CD4-positive, alpha-beta T cell treated with Interleukin-4 for 4 hours (primary cell): ENCODE measurements at regions not wholly inside any gene's neighbourhood (a gene's known extent, or its start where the extent isn't known, plus 50 kb on each side); places are given as distances from the start of the nearest gene placed in this dataset.

Experiments used
- DNase-seq: peaks from one replicate; pipeline ENCODE4 v3.0.0-alpha.2; 2020

DNA sequence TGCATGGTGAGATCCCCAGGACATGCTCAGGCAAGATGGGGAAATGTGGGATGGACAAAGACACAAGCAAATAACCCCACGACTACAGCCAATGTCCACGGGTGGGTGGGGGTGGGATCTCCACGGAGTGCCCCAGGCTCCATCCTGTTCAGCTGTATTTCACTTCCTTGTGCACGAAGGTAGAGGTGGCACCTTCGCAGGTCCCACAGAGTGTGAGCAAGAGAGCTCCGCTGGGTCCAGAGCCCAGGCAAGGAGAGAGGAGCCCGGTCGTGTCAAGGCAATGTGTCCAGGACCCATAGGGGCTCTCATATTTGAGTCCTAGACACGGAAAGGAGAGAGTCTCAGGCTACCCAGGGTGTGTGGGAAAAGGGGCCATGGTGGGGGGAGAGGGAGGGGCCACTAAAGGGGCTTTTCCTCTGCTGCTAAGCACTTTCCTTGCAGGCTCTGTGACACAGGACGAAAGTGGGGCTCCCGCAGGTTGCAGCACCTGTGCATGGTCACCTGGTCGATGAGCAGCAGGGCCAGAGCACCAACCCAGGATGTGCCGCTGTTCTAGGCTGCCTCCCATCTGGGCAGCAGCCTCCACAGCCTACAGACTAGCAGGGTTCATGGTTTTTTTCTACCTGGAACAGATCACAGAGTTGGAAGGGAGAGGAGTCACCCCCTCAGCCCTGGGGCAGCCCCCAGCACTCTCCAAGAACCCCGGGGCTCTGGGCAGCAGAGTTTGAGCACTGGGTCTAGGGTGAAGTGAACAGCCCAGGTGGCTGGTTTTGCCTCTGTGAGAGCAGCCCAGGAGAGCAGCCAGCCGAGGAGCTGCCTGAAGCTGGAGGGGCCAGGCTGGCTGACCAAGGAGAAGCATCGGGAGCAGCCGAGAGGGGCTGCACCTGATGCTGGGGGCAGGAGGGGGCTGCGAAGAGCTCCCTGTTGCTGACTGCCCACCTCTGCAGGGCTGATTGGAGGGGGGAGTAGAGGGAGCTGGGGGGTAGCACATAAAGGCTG is 100.7 kb upstream of the MVB12B start:
- DNase-seq = no peak

DNA sequence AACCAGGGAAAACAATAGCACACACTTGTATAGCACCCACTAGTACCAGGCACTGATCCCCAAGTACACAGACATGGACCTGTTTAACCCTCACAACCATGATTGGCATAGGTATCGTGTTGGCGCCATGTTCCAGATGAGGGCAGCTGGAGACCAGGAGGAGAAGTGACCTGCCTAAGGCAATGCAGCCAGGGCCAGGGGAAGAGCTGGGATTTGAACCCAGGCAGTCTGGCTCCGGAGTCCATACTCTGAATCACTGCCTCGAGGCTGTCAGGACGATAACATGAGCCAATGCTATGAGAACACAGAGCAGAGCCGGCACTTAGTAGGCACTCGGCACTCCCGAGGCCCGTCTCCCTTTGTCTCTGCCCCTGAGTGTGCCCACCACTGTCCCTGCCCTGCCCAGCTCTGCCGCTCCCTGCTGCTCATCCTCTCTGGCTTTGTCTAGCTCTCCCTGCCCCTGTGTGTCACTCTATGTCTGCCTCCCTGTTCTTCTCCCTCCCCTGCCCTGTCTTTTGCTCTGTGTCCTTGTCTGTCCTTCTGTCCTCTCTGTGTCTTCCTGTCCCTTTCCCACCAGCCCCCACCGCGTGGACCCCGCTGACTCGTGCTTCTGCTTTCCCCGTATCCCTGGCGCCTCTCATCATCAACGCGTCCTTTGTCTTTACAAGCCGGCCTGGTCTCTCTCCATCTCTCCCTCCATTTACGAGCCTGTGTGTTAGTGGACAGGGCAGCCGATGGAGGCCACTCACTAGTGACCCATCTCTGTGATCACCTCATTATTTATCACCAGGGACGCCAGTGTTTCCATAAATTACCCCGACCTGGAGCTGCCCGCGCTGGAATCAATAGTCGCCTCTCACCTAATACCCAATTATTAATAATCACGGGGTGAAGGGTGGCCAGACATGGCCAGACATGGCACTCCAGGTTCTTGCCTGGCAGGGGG is 99.4 kb upstream of the MVB12B start:
- DNase-seq = no peak

DNA sequence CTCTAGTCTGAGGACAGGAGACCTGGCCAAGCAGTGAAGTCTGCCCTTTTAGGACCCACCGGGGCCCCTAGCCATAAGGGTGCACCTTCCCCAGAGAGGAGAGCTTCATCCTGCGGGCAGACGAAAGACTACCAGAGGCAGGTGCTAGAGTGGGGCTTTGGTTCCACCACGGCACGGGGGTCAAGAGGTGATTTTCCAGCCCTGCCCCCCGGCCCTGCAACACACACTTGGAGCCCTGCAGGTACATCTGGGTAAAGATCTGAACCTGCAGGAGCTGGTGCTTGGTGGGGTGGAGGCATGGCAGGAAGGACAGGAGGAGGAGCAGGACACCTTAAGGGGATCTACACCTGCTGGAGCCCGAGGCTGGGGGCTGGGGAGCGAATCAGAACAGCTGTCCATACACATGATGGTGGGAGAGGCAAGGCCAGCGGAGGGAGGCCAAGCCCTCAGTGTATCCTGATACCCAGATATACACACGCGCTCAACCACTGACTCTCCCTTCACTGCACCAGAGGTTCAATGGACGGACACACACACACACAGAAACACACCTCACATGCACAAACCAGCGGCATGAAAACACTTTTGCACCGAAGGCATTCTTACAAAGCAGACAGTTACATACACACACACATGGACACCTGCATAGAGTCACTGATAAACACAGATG is 98.4 kb upstream of the MVB12B start:
- no peak for DNase-seq

DNA sequence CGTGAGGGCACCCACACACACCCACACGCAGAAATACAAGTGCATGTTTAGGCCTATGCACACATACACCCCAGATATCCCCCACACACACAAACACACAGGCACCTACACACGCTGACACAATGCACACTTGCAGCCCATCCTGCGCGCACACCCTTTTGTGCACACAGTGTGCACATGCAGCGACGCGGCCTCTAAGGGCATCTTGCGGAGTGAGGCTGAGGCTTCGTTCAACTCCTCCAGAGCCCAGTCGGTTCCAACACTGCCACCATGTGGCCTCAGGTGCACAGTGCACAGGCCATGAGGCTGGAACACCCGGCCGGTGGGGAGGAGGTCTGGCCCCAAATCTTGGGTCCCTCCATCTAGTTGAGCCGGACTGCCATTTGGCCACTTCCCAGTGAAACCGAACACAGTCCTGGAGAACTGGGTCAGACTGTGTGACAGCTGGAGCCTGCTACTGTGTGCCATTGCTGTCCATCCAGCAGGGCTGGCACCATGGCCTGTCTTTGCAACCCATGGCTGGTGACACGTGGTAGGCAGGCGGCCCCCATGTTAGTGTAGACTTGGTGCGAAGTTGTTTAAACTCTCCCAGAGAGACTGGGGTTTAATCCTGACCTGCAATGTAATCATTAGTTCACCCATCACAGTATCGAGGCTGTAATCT is 97.7 kb upstream of the MVB12B start:
- DNase-seq = peak; percentile 55

DNA sequence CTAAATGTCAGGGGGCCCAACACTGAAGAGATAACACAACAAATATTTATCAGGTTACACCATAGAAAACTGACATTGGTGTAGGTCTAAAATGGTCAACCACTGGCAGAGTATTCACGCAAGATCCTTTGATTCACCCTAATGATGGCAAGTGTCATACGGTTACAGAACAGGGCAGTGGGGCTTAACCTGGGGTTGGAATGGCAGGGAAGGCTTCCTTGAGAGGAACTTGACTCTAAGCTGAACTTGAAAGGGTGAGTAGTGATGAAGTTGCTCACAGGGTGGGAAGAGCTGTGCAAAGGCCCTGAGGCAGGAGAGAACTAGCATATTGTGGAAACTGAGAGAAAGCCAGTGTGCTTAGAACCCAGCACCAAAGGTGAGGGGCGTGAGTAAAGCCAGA is 97.1 kb upstream of the MVB12B start:
- DNase-seq = no peak

DNA sequence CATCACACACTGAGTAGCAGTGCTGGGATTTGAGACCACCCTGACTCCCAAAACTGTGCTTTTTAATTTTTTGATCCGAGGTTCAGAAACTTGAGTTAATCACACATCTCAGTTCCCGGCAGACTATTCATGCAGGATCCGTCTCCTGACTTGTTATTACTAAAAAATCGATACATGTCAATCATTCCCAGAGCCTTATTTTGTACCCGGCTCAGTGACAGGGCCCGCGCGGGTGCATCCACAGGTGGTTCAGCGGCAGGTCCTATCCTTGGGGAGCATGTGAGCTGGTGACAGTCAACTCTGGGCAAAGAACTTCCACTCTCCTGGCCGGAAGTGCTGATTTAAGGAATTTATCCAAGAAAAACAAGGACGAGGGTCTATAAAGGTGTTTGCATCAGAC is 95.9 kb upstream of the MVB12B start:
- DNase-seq = no peak

DNA sequence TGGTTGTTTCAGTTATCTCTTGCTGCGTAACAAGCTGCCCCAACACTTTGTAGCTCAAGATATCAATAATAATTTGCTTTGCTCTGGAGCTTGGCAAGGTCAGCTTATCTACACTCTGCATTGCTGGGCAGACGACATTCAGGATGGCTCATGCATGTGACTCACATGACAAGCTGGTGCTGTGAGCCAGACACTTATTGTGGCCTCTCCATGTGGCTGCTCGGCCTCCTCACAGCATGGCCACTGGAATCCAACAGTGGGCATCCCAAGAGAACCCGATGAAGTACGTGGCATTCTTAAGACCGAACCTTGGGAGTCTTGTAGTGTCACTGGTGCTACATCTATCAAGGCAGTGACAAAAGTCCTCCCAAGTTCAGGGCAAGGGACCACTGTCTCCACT is 94.2 kb upstream of the MVB12B start:
- no peak for DNase-seq

DNA sequence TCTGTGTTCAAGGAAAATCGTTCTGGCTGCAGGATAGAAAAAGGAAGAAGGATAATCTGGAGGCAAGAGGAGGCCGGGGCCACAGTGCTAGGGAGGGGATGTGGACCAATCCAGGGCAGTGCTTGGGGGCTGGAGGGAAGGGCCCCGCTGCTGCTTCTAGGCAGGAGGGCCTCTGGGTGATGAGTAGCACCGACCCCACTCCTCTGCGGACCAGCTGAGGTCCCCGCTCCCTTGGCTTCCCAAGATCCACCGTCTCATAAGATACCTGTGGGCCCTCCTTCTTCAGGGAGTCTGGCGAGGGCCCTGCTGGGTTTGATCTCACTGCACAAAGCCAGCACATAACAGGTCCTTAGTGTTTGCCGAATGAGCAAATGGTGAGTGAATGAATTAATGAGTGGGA is 93.5 kb upstream of the MVB12B start:
- DNase-seq = no peak

DNA sequence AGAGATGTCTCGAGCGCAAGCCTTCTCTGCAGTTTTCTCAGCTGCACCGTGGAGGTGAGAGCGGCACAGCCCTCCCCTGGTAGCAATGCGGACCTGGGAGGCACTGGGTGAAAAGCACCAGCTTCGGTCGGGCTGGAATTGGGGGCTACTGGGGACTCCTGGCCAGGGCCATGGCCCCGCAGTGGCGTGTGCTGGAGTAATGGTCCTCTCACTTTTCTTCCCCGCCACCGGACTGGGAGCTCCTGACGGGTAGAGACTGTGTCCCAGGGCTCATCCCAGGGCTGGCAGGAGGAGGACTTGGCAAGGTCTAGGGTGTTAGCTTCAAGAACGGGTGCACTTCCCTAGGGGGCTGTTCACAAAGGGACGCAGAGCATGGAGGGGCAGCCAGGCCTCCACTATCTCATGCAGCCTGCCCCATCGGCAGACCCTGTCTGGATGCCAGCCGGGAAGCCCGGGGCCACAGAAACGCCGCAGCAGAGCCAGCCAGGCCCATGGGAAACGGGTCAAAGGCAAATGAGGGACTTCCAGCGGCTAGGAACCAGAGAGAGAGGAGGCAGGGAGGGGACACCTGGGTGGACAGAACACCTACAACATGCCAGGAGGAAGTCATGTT is 92.6 kb upstream of the MVB12B start:
- no peak for DNase-seq

DNA sequence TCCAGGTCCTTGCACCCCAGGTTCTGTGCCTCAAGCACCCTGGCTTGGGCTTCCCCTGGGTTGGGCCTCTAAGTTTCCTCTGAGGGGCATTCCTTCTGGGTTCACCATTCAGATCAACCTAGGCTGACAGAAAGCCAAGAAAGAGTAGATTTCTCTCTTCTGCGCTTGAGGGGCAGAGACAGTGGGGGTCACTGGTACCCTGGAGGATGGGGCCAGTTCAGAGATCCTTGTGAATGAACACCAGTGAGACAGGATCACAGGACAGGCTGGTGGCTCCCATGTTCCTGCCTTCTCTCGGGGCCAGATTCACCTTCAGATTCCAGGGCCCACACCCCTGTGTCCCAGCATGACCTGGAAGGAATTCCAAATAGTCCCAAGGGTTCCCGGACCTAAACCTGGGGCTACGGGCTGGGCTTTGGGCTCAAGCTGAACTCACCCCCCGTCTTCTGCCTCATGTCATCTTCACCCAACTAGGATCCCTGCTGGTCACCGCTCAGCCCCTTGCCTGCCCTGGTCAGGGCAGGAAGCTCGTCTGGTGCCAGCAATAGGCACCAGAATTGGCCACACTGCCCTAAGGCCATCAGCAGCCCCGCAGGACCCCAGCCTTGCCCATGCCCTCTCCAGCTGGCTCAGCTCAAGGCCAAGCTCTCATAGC is 91.8 kb upstream of the MVB12B start:
- no peak for DNase-seq

DNA sequence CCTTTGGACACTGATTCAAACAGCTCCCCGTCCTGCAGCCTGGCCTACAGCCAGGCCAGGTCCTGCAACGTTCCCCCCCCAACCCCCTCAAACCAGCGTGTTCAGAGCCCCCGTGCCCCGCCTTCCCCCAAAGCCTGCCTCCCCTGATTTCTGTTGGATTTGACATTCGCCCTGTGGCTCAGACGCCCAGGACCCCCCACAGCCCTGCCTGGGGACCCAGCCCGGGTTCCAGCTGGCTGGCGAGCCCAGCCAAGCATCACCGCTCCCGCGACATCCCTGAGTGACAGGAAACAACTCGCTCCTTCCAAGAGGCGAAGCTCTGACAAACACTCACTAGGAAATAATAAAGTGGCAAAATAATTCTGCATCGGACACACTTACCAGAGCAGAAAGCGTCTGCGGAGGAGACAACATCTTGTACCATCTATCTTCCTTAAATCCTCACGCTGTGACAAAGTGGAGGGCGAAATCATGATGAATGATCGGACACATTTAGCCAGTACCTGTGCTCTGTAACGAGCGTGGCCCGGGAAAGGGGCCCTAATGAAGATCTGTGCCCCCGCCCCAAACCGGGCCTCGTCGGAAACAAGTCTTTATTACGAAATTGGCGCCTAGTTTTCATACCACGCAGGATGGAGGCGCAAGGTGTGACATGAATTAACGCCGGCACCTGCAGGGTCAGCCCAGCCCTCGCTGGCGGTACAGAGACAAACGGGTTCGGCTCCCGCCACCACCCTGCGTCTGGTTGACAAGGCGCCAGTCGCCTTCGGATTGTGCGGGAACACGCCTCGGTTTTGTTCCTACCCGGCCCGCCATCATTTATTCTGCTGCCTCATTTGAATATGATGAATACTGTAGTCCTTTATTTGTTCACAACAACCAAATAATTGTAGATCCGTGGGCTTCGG is 91.0 kb upstream of the MVB12B start:
- DNase-seq = no peak

DNA sequence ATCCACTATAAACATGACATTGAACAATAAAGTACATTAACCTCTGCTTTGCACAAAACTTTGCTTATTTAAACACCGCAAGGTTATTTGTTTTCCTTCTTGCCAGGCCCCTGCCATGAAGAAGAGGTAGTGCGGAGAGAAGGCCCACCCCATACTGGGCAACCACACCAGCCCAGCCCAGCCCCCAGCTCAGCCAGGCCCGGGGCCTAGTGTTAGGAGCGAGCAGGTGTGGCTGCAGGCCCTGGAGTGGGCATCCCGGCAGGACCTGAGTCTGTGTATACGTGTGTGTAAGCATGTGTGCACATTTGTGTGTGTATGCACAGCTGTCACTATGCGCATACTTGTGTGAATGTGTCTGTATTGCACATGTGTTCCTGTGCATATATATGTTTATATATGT is 90.4 kb upstream of the MVB12B start:
- no peak for DNase-seq

DNA sequence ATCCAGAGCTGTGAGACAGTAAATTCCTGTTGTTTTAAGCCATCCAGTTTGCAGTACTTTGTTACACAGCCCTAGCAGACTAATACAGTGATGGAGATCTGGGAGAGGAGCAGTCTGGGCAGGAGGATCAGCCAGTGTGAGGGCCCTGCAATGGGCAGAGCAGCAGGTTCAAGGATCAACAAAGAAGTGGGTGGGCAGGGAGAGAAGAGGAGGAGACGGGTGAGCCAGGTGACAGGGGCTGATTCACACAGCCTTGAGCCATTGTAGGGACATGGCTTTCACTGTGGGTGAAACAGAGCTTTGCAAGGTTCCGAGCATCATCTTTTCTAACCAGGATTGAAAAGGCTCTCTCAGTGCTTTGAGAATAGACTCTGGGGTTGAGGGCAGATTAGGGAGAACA is 88.2 kb upstream of the MVB12B start:
- no peak for DNase-seq

DNA sequence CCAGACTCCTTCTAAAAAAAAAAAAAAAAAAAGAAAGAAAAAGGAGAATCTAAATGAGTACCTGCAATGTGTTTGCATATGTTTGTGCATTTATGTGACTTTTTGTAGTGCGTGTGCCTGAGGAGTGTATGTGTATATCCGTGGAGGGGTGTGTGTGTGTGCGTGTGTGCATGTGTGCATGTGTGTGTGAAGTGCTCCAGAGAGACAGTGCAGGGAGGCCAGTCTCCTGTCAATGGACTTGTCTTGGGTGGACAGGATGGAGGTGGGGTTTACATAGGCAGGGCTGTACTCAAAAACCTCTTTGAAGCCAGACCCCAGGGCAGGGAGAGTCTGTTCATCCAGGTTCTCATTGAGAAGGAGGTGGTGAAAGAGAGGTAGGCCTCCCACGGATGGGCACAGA is 87.1 kb upstream of the MVB12B start:
- no peak for DNase-seq

DNA sequence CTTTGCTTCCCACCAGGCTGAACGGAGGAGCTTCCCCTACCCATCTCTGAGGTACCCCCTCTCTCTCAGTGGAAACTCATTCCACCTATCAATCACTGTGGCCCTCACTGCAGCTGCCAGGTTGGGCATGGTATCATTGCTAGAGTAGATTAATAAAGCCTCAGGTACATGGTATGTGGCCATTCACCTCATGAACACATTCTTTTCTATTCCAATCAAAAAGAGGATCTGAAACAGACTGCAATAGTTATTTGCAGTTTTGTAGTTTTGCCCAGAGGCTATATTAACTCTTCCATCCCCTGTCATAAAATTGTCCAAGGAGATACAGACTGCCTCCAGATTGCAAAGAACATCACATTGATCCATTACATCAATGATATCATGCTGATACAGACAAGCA is 85.8 kb upstream of the MVB12B start:
- no peak for DNase-seq

DNA sequence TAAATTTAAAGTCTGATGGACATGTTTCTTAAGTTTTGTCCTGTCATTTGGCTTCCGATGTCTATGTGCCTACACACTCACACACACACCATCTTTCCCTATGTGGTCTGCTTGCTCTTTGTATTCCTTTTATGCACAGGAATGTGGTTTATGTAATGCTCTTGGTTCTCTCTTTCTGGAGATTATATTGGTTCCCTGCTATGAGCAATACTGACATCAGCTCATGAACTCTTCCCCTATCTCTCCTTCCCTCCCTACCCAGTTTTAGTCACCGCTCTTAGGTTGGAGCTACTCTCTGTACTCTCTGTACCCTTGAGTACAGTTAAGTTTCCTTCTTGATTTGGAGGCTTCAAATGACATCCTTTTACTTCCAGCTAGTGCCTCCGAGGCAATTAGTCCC is 77.9 kb upstream of the MVB12B start:
- DNase-seq = no peak

DNA sequence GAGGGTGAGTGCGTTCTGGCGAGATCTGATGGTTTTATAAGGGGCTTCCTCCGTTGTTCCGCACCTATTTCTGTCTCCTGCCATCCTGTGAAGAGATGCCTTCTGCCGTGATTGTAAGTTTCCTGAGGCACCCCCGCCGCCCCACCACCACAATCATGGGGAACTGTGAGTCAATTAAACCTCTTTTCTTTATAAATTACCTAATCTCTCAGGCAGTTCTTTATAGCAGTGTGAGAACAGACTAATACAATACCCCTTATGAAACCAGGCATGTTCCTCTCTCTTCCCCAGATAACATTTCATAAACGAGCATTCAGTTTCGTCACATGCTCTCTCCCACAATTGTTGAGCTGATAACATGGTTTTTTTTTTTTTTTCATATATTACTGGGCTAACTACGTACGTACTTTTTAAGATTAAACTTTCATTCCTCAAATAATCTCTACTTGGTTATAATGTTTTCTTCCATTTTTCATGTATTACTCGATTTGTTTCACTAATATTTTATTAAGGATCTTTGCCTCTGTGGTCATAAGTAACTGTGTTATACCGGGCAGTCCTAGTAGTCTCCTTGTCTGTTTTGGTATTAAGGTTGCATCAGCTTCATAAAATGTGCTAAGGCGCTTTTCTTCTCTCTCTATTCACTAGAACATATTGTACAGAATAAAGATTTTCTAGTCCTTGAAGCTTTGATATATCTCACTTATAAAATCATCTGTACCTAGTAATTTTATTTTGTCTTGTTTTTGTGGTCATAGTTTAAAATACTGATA is 64.9 kb upstream of the MVB12B start:
- DNase-seq = no peak

DNA sequence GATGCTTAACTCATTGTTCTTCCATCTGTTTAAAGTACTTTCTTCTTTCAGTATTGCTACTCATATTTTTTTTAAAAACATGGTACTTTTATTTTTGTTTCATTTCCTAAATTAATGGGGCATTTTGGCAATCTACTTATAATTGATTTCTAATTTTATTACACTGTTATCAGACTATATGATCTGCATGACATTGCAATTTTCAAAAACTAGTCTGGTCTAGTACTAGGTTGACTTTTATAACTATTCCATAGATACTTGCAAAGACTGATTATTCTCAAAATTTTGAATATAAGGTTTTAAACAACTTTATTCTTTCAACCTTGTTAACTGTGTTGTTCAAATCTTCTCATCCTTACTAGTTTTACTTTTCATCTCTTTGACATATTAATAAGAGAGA is 63.9 kb upstream of the MVB12B start:
- DNase-seq = no peak

DNA sequence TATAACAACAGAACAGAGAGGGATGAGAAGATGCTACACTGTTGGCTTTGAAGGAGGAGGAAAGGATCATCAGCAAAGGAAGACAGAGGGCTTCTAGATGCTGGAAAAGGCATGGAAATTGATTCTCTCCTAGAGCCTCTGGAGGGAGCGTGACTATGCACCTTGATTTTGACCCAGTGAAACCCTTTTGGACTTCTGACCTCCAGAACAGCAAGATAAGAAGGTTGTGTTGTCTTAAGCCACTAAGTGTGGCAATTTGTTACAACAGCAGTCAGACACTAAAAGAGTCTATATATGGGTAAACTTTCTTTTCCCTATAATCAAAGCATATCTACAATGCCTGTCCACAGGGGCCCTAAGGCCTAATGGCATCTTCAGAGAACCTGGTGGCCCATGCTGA is 56.1 kb upstream of the MVB12B start:
- no peak for DNase-seq
